ENCODE measurements at regions not wholly inside any gene's neighbourhood (a gene's known extent, or its start where the extent isn't known, plus 50 kb on each side); places are given as distances from the start of the nearest gene placed in this dataset.

DNA sequence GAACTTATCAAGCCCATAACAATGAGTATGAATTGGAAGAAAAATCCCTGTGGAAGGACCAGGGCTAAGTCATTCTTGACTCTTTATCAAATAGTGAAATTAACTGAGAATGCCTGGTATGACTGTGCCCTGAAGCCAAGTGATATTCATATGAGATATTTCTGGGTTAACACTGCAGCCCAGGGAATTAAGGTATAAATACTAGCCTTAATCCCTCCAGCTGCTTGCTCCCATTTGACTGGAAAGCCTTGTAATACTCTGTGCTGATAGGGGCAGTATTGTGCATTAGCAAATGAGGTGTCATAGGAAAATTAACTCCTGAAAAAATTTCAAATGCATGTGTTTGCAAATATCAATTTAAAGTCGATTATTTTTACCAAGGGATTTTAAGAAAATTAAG lies 568.8 kb downstream of the LMO4 start:
- POLR2A ChIA-PET = no interaction called here
- in situ Hi-C loops (cut with HindIII; ENCODE audit: low pct_unique_long_range_greater_than_20kb, low sequenced_read_pairs) = no loop called here
- CTCF ChIA-PET = no interaction called here

GRCh38 chr1:87898431-87898830 lies 569.8 kb downstream of the LMO4 start:
- Histone ChIP-seq H3K4me3 (ENCODE audit: low read depth in 2 of 2, low read length in 2 of 2) (no peak overlapping the region), H3K4me1 (ENCODE audit: control insufficient read depth, insufficient read depth, low read length) (no peaks in the 10 kb centered on the region), H3K36me3 (ENCODE audit: control insufficient read depth, insufficient read depth, low read length) (no peaks in the 10 kb centered on the region), H3K9me3 (ENCODE audit: control insufficient read depth, insufficient read depth, low read depth, low read length) (no peaks in the 10 kb centered on the region), H3K27me3 (ENCODE audit: control insufficient read depth, insufficient read depth, low read length) (no peaks in the 10 kb centered on the region), H3K27ac (ENCODE audit: low read length) (no peak overlapping the region)
- intact Hi-C loops (cut with micrococcal nuclease; ENCODE audit: unreplicated experiment) = no loop called here
- in situ Hi-C loops (cut with HindIII; ENCODE audit: low pct_unique_long_range_greater_than_20kb, low sequenced_read_pairs) = no loop called here
- ATAC-seq (no peak), DNase-seq (ENCODE audit: low read depth, low spot score) (no peak)
- ChIA-PET POLR2A (no interaction called here), CTCF (no interaction called here)
- no peak for TF ChIP-seq TCF7L2 (IDR thresholded peaks at IDR 0.05; ENCODE audit: low read depth, low read length)
- no peak for TF ChIP-seq CTCF (IDR thresholded peaks at IDR 0.05)
- no peak for TF ChIP-seq REST (IDR thresholded peaks at IDR 0.05; ENCODE audit: insufficient read depth in 1 of 2, low read depth in 2 of 2, low read length in 1 of 2)
- TF ChIP-seq POLR2AphosphoS5 (IDR thresholded peaks at IDR 0.05; ENCODE audit: low read depth, low read length) = no peak
- TF ChIP-seq SIN3A (IDR thresholded peaks at IDR 0.05; ENCODE audit: borderline replicate concordance, insufficient read depth, low read depth, low read length) = no peak
- no TSS peak for BruUV-seq (replicated peaks)

More for the DNA sequence above, 568.8 kb downstream of the LMO4 start:
- ATAC-seq (no peak), DNase-seq (ENCODE audit: low read depth, low spot score) (no peak)
- Histone ChIP-seq H3K9me3 (ENCODE audit: control insufficient read depth, insufficient read depth, low read depth, low read length) (no peaks in the 10 kb centered on the region), H3K36me3 (ENCODE audit: control insufficient read depth, insufficient read depth, low read length) (no peaks in the 10 kb centered on the region), H3K4me1 (ENCODE audit: control insufficient read depth, insufficient read depth, low read length) (no peaks in the 10 kb centered on the region), H3K27ac (ENCODE audit: low read length) (no peak overlapping the region), H3K27me3 (ENCODE audit: control insufficient read depth, insufficient read depth, low read length) (no peaks in the 10 kb centered on the region), H3K4me3 (ENCODE audit: low read depth in 2 of 2, low read length in 2 of 2) (no peak overlapping the region)
- TF ChIP-seq SIN3A (IDR thresholded peaks at IDR 0.05; ENCODE audit: borderline replicate concordance, insufficient read depth, low read depth, low read length) = no peak
- no peak for TF ChIP-seq REST (IDR thresholded peaks at IDR 0.05; ENCODE audit: insufficient read depth in 1 of 2, low read depth in 2 of 2, low read length in 1 of 2)
- no peak for TF ChIP-seq CTCF (IDR thresholded peaks at IDR 0.05)
- no peak for TF ChIP-seq POLR2AphosphoS5 (IDR thresholded peaks at IDR 0.05; ENCODE audit: low read depth, low read length)
- TF ChIP-seq TCF7L2 (IDR thresholded peaks at IDR 0.05; ENCODE audit: low read depth, low read length) = no peak
- no TSS peak for BruUV-seq (replicated peaks)
- intact Hi-C loops (cut with micrococcal nuclease; ENCODE audit: unreplicated experiment) = no loop called here

Data from Panc1 (cell line).